SKM-1 (cell line): ENCODE measurements at regions not wholly inside any gene's neighbourhood (a gene's known extent, or its start where the extent isn't known, plus 50 kb on each side); places are given as distances from the start of the nearest gene placed in this dataset.
"Not testable (repeated sequence)": the region's sequence is repeated elsewhere in the genome, so short reads cannot be mapped to it uniquely, and the experiment has no call there.

Experiments used
- DNase-seq: peaks from one replicate; lab custom pipeline; 2025; ENCODE audit not compliant: unreplicated experiment; lab: John Stamatoyannopoulos, UW

GRCh38 chr11:10973416-10973815, 115.6 kb upstream of the ZBED5 start:
- DNase-seq, result no peak

- DNase-seq, result no peak
Observed at GRCh38 chr11:10970926-10971325, 113.1 kb upstream of the ZBED5 start.

GRCh38 chr11:10969387-10969786, 111.5 kb upstream of the ZBED5 start:
- no peak for DNase-seq

DNA sequence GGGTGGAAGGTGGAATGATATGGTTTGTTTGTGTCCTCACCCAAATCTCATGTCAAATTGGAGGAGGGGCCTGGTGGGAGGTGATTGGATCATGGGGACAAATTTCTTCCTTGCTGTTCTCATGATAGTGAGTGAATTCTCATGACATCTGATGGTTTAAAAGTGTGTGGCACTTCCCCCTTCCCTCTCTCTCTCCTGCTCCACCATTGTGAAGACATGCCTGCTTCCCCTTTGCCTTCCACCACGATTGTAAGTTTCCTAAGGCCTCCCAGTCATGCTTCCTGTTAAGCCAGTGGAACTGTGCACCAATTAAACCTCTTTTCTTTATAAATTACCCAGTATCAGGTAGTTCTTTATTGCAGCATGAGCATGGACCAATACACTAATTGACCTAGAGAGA, 99.0 kb upstream of the ZBED5 start:
- DNase-seq, result not testable (repeated sequence)

- no peak for DNase-seq
Observed at GRCh38 chr11:10955616-10956015, 97.8 kb upstream of the ZBED5 start.

- no peak for DNase-seq
Observed at GRCh38 chr11:10954184-10954583, 96.3 kb upstream of the ZBED5 start.

GRCh38 chr11:10952872-10953271, 95.0 kb upstream of the ZBED5 start:
- no peak for DNase-seq

GRCh38 chr11:10947935-10948334, 90.1 kb upstream of the ZBED5 start:
- DNase-seq, result not testable (repeated sequence)

DNA sequence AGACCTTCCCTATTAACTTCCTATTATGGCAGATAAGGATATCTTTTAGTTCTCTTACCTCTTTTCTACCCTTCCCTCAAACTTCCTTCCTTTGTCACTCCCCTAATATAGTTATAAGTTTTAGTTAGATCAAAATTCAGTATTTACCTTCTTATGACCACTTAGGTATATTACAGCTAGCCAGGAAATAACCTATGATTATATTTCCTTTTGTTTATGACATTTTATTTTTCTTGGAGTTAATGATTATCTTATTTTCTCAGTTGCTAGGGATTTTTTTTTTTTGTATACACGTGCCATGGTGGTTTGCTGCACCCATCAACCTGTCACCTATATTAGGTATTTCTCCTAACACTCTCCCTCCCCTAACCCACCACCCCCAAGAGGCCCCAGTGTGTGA, 88.2 kb upstream of the ZBED5 start:
- no peak for DNase-seq

- no peak for DNase-seq
Observed at GRCh38 chr11:10945196-10945595, 87.3 kb upstream of the ZBED5 start.

GRCh38 chr11:10943968-10944367, 86.1 kb upstream of the ZBED5 start:
- no peak for DNase-seq

DNA sequence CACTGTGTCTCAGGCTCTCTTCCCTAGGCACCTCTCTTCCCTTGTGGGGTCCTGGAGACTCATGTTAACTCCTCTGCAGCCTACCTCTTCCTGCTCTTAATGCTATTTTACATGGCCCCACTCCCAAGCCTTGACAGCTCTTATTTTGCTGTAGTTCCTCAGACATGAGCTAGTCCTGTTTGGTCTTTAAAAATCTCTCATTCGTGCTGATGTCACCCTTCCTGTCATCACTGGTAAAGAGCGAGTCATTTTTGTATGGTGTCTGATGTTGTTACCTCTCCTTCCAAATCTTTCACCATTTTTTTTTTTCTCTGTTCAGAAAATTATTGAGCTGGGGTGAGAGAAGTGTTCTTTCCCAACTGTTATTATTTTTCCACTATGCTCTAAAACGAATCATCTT, 84.8 kb upstream of the ZBED5 start:
- DNase-seq, result no peak

DNA sequence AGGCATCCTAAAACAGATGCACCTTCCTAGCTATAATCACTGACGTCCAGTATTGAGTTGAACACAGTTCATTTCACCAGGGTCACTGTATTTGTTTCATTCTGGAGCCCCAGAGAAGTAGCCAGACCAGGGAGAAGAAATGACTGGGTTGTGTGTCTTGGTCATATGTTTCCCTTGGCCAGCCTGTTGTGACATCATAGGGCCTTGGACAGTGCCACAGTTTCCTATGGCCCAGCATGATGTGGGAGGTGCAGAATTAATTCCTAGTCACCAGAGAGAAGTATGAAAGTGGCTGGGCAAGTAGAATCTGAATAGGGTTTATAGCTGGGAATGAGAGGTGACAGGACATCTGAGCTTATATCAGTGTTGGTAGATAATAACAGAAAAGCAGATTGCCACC, 84.0 kb upstream of the ZBED5 start:
- DNase-seq, result no peak

- DNase-seq, result no peak
Observed at GRCh38 chr11:10941414-10941813, 83.6 kb upstream of the ZBED5 start.

GRCh38 chr11:10938650-10939387, 81.0 kb upstream of the ZBED5 start:
- DNase-seq, result no peak

DNA sequence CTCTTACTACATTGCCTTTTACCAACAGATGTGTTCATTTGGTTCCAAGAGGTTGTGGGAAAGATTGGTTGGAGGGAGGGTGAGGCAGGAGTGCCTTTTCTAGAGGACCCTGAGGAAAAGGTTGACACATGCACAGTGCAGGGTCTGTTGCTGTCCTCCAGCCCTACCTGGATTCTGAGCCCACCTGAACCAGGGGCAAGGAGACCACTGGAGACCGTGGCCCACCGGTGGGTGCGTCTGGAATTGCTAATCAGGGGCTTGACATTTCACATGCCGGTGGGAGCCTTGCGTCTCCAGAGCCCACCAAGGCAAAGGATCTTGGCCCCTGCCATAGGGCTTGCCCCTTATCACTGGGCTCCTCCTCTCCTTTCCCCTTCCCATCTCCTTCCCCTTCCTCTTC, 80.4 kb upstream of the ZBED5 start:
- DNase-seq, result no peak

DNA sequence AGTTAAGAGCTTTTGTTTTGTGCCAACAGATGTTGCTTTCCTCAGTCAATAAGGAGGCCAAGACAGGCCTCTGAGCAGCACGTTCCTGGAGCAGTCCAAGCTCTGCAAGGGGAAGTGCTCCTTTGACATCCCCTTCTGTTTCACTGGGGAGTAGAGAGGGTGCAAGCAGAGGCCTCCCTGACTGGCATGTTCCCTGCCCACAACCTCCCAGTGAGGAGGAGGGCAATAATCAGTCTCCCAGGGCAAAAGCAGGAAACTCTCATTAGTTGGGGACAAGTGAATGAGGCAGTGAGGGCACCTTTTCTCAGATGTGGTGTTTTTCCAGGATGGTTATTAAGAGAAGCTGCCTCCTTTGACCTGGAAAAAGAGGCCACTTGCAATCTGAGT, 79.5 kb upstream of the ZBED5 start:
- DNase-seq, result no peak

DNA sequence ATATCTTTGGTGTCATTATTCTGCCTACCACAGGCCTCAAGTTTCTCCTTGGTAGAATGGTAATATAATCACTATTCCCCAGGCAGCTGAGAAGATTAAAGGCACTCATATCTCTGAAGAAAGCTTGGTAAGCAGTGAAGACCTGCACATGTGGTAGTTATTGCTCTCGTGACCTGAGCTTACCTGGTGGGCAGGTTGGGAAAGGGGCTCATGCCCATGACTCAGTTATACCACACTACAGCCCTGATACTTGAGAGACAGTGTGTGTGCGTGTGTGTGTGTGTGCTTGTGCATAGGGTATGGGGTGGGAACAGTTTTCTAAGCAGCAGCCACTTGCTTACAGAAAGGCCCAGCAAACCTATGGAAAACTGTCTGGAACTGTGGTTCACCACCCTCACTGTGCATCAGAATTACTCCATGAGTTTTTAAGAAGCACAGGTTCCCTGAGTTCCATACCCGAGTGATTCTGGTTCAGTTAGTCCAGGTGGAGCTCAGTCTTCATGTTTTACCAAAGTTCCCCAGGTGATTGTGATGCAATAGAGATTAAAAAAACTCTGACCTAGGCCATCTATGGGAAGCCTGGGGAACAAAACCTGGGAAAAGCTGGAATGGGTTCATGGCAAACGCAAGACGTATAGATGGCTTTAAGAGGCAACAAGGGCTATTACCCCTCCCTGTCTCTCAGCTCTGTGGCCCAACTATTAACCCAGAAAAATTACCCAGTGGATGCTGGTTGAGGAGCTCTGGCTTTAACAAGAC, 79.0 kb upstream of the ZBED5 start:
- DNase-seq, result no peak

GRCh38 chr11:10935015-10935559, 77.2 kb upstream of the ZBED5 start:
- no peak for DNase-seq

DNA sequence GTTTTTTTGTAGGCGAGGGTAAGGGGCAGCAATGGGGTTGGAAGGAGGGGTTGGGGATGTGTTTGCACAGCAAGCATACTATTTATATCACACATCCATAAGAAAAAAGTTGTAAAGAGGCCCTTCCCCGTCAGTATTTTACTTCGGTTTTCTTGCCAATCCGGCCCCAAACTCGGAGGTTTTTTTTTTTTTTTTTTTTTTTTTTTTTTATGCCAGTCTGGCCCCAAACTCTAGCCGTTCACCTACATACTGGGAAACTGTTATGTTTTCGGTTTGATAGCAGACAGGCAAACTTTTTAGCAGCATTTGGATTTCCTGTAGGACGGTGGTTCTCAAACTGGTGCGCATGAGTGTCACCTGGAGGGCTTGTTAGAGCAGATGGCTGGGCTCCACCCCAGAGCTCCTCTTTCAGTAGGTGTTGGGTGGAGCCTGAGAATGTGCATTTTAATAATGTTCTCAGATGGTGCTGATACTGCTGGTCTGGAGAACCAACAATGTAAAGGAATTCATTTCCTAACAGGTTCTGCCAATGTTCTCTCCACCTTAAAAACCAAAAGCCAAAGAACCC, 76.5 kb upstream of the ZBED5 start:
- DNase-seq, result no peak

GRCh38 chr11:10933455-10934292, 75.8 kb upstream of the ZBED5 start:
- peak; percentile 79 for DNase-seq
